Tibial artery (tissue), 4 donors: ENCODE measurements at regions not wholly inside any gene's neighbourhood (a gene's known extent, or its start where the extent isn't known, plus 50 kb on each side); places are given as distances from the start of the nearest gene placed in this dataset.

Experiments
- DNase-seq, 2 donors: peaks; one replicate each; pipeline ENCODE4 v3.0.0-alpha.2; 2019
- H3K27ac ChIP-seq, 2 donors: fragments of 200-600 bp; sonication (generic) in 1 of 2; 1 replicate in 1 of 2; 2 replicates in 1 of 2; pipeline ENCODE4 v1.5.1; 2018 to 2019; ENCODE audit warnings: mild to moderate bottlenecking in 1 of 2
- H3K27me3 ChIP-seq, 2 donors: fragments of 200-600 bp; sonication (generic) in 1 of 2; one replicate each; pipeline versions ENCODE4 v1.5.1 to v1.6.0; 2016 to 2019
- H3K36me3 ChIP-seq, 3 donors: fragments of 200-600 bp; sonication (generic) in 2 of 3; one replicate each; pipeline ENCODE4 v1.5.1; 2016 to 2019; ENCODE audit warnings: mild to moderate bottlenecking in 2 of 3
- H3K4me1 ChIP-seq, 4 donors: fragments of 200-600 bp; sonication (generic) in 2 of 4; 1 replicate in 3 of 4; 2 replicates in 1 of 4; pipeline ENCODE4 v1.5.1; 2016 to 2019
- H3K4me3 ChIP-seq, 2 donors: fragments of 200-600 bp; sonication (generic) in 1 of 2; 1 replicate in 1 of 2; 2 replicates in 1 of 2; pipeline ENCODE4 v1.5.1; 2018 to 2019; ENCODE audit warnings: mild to moderate bottlenecking in 2 of 2
- H3K9me3 ChIP-seq, 3 donors: fragments of 200-600 bp; sonication (generic) in 1 of 3; one replicate each; pipeline ENCODE4 v1.5.1; 2016 to 2019
- intact Hi-C: fragments of 100-400 bp; cut with DNase I; formaldehyde crosslinking; loops from one replicate; pipeline ENCODE4 v1.15.0; 2023; ENCODE audit warnings: low total_unique reads
- TF ChIP-seq, protein P1 (sequence below), 2 experiments: fragments of 200-600 bp in 1 of 2; fragments of 450-650 bp in 1 of 2; IDR thresholded peaks; one replicate each; pipeline ENCODE4 v1.5.1; 2017 to 2019; ENCODE audit warnings: antibody characterized with exemption in 2 of 2, mild to moderate bottlenecking in 1 of 2, moderate library complexity in 1 of 2

DNA sequence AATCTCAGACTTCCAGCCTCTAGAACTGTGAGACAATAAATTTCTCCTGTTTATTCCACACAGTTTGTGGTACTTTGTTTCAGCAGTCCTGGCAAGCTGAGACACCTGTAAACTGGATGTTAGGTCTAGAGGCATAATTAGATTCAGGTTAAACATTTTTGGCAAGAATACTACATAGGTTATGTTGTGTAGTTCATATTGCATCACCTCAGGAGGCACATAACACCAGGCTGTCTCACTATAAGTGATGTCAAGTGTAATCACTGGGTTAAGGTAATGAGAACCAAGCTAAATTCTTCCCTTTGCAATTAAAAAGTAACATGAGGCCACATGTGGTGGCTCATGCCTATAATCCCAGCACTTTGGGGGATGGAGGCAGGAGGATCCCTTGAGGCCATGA, 214.2 kb downstream of the ZNF674 start:
- H3K4me1 ChIP-seq, result peaks cover 0 to 22% (median 3%) of the 10 kb centered on the region in 4 donors
- H3K27ac ChIP-seq, result no peak overlapping the region
- no peak for DNase-seq
- H3K27me3 ChIP-seq, result no peaks in the 10 kb centered on the region
- no peaks in the 10 kb centered on the region for H3K36me3 ChIP-seq
- peaks cover 0 to 6% (median 0%) of the 10 kb centered on the region in 3 donors for H3K9me3 ChIP-seq
- intact Hi-C loops, result no loop called here
- H3K4me3 ChIP-seq, result no peak overlapping the region
- TF ChIP-seq, protein P1, sequence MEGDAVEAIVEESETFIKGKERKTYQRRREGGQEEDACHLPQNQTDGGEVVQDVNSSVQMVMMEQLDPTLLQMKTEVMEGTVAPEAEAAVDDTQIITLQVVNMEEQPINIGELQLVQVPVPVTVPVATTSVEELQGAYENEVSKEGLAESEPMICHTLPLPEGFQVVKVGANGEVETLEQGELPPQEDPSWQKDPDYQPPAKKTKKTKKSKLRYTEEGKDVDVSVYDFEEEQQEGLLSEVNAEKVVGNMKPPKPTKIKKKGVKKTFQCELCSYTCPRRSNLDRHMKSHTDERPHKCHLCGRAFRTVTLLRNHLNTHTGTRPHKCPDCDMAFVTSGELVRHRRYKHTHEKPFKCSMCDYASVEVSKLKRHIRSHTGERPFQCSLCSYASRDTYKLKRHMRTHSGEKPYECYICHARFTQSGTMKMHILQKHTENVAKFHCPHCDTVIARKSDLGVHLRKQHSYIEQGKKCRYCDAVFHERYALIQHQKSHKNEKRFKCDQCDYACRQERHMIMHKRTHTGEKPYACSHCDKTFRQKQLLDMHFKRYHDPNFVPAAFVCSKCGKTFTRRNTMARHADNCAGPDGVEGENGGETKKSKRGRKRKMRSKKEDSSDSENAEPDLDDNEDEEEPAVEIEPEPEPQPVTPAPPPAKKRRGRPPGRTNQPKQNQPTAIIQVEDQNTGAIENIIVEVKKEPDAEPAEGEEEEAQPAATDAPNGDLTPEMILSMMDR (IDR thresholded peaks at IDR 0.05), result no peak

DNA sequence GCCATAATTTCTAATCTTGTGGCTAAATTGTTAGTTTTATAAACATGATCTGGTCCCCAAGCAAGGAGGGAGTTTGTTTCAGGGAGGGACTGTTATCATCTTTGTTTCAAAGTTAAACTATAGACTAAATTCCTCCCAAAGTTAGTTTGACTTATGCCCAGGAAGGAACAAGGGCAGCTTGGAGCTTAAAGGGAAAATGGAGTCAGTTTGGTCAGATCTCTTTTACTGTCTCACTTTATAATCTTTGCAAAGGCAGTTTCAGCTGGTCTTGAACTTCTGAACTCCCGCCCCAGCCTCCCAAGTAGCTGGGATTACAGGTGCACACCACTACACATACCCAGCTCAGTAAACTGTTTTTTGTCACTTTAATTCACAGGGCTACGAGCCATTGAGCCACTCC, 214.7 kb downstream of the ZNF674 start:
- no peak overlapping the region for H3K27ac ChIP-seq
- H3K4me1 ChIP-seq, result peaks cover 0 to 26% (median 3%) of the 10 kb centered on the region in 4 donors
- TF ChIP-seq, protein P1 (IDR thresholded peaks at IDR 0.05), result no peak
- no peaks in the 10 kb centered on the region for H3K36me3 ChIP-seq
- no peaks in the 10 kb centered on the region for H3K27me3 ChIP-seq
- intact Hi-C loops, result no loop called here
- H3K4me3 ChIP-seq, result no peak overlapping the region
- no peak for DNase-seq
- peaks cover 0 to 6% (median 0%) of the 10 kb centered on the region in 3 donors for H3K9me3 ChIP-seq

DNA sequence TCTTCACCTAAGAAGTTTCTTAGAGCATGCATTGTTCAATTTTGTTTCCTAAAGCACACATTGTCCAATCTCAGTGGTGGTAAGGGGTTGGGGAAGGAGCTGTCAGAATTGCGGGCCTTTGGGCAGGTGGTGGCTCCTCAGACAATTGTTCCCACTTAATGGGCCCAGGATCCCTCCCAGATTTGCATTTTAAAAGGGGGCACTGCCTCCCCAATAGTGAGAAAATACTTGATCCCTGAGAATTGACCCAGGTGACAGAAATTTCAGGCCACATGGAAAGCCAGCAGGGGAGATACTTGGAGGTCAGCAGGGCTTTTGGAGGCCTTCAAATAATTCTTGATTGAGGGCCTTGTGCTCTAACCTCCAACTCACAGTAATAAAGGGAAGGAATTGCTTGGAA, 217.1 kb downstream of the ZNF674 start:
- TF ChIP-seq, protein P1 (IDR thresholded peaks at IDR 0.05), result no peak
- Histone ChIP-seq H3K27me3 (no peaks in the 10 kb centered on the region), H3K4me1 (peaks cover 0 to 33% (median 3%) of the 10 kb centered on the region in 4 donors), H3K9me3 (peaks cover 0 to 6% (median 0%) of the 10 kb centered on the region in 3 donors), H3K4me3 (no peak overlapping the region), H3K27ac (peak overlapping the region; percentile 62 to 70), H3K36me3 (no peaks in the 10 kb centered on the region)
- DNase-seq, result no peak
- intact Hi-C loops, result no loop called here

DNA sequence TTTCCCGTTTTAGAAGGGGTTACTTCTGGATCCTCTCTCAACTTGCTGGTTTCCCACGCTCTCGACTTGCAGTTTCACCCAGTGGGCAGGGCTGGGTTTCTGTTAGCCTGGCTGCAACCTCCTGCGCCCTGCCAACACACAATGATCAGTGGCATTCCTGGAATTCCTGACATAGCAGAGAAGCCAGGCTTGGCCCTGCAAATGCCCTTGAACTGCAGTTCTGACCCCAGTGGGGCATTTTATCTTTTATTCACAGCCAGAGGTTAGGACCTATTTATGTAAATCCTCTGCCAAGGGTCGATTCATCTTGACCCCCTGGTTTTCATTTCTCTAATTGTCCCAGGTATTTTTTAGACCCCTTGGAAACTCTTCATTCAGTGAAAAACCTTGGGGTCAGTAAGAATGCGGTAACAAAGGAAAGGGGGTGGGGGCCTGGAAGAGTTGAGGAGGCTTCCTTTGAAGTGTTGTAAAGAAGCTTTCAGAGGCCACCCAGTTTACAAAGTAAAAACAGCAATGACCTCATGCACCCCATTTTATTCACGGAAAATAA, 217.6 kb downstream of the ZNF674 start:
- H3K9me3 ChIP-seq, result peaks cover 0 to 6% (median 0%) of the 10 kb centered on the region in 3 donors
- no peak for DNase-seq
- peak overlapping the region; percentile 62 to 70 for H3K27ac ChIP-seq
- intact Hi-C loops, result no loop called here
- TF ChIP-seq, protein P1 (IDR thresholded peaks at IDR 0.05), result no peak
- H3K4me3 ChIP-seq, result peak overlapping the region; percentile 12 to 29
- peaks cover 0 to 31% (median 3%) of the 10 kb centered on the region in 4 donors for H3K4me1 ChIP-seq
- H3K27me3 ChIP-seq, result no peaks in the 10 kb centered on the region
- no peaks in the 10 kb centered on the region for H3K36me3 ChIP-seq

DNA sequence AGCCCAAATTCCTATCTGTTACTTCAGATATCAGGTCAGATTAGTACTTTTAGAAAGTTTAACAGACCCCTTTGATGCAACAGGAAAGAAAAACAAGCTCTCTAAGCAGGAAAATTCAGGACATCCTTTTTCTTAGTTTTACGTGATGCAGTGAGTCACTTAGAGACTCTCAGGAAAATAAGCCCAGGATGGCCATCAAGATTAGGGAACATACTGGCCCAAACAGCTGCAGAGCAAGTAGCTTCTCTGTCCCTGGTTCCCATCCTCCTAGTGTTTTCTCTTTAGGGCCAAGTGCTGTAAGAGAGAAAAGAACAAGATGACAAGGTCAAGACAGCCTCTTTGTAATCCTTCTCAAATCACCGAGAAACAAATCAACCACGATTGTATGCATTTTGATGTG, 219.1 kb downstream of the ZNF674 start:
- Histone ChIP-seq H3K27ac (peak overlapping the region; percentile 62 to 70), H3K27me3 (no peaks in the 10 kb centered on the region), H3K4me1 (peaks cover 0 to 31% (median 3%) of the 10 kb centered on the region in 4 donors), H3K4me3 (no peak overlapping the region), H3K36me3 (no peaks in the 10 kb centered on the region), H3K9me3 (peaks cover 0 to 6% (median 0%) of the 10 kb centered on the region in 3 donors)
- no peak for DNase-seq
- intact Hi-C loops, result no loop called here
- TF ChIP-seq, protein P1 (IDR thresholded peaks at IDR 0.05), result no peak
